ENCODE measurements at regions not wholly inside any gene's neighbourhood (a gene's known extent, or its start where the extent isn't known, plus 50 kb on each side); places are given as distances from the start of the nearest gene placed in this dataset.

GRCh38 chr7:27427416-27427815 lies 184.8 kb downstream of the EVX1 start:
- Histone ChIP-seq H3K4me3 (ENCODE audit: low read length) (no peak overlapping the region), H2AFZ (ENCODE audit: low read depth, low read length) (no peak overlapping the region), H3K9me2 (ENCODE audit: insufficient read depth, low read length) (no peaks in the 10 kb centered on the region), H3K36me3 (ENCODE audit: insufficient read depth, low read length) (no peaks in the 10 kb centered on the region), H3K27ac (ENCODE audit: low read length) (no peak overlapping the region), H3K4me2 (ENCODE audit: low read length) (no peak overlapping the region), H3K9me3 (ENCODE audit: low read length) (no peaks in the 10 kb centered on the region), H3K9ac (ENCODE audit: low read length) (no peak overlapping the region), H3K27me3 (ENCODE audit: insufficient read depth, low read depth, low read length) (no peaks in the 10 kb centered on the region), H3F3A (ENCODE audit: insufficient read depth, low read length, poor library complexity, severe bottlenecking) (no peaks in the 10 kb centered on the region), H4K20me1 (ENCODE audit: insufficient read depth) (no peaks in the 10 kb centered on the region), H3K79me2 (replicated peaks; ENCODE audit: insufficient read depth, low read length) (no peaks in the 10 kb centered on the region)
- TF ChIP-seq EZH2 (IDR thresholded peaks at IDR 0.05; ENCODE audit: borderline replicate concordance, insufficient read depth, low read length, poor library complexity, severe bottlenecking) (no peak), MXI1 (conservative IDR thresholded peaks at IDR 0.05; ENCODE audit: poor library complexity, severe bottlenecking) (no peak), RAD21 (conservative IDR thresholded peaks at IDR 0.05) (no peak), POLR2AphosphoS5 (IDR thresholded peaks at IDR 0.05) (no peak), REST (IDR thresholded peaks at IDR 0.05; ENCODE audit: borderline replicate concordance) (no peak), EP300 (conservative IDR thresholded peaks at IDR 0.05; ENCODE audit: poor library complexity, severe bottlenecking) (no peak), TAF1 (IDR thresholded peaks at IDR 0.05; ENCODE audit: low read depth) (no peak), CTCF (IDR thresholded peaks at IDR 0.05; ENCODE audit: poor library complexity, severe bottlenecking) (no peak), SMC3 (conservative IDR thresholded peaks at IDR 0.05; ENCODE audit: poor library complexity) (no peak)

DNA sequence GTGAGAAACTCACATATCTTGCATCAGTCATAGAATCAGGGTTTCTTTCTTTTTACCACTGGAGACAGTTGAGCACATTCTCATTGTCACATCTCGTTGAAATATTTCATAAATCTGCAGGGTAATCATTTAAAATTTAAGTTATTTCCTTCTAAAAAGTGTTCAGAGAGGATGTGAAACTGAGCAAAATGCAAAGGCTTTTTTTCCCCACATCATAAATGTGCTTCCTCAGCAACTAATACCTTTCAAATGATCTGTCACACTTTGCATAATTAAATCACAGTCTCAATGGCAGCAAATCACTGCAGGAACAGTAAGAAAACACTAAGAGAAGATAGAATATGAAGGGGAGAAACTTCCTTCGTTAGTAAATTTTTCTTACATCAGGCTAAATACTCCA lies 187.5 kb downstream of the EVX1 start:
- no peaks in the 10 kb centered on the region for H4K20me1 ChIP-seq (ENCODE audit: insufficient read depth)
- no peaks in the 10 kb centered on the region for H3K27me3 ChIP-seq (ENCODE audit: insufficient read depth, low read depth, low read length)
- H3K4me3 ChIP-seq (ENCODE audit: low read length), result no peak overlapping the region
- H3F3A ChIP-seq (ENCODE audit: insufficient read depth, low read length, poor library complexity, severe bottlenecking), result no peaks in the 10 kb centered on the region
- no peaks in the 10 kb centered on the region for H3K79me2 ChIP-seq (replicated peaks; ENCODE audit: insufficient read depth, low read length)
- H3K27ac ChIP-seq (ENCODE audit: low read length), result no peak overlapping the region
- H3K36me3 ChIP-seq (ENCODE audit: insufficient read depth, low read length), result no peaks in the 10 kb centered on the region
- H3K9me3 ChIP-seq (ENCODE audit: low read length), result no peaks in the 10 kb centered on the region
- no peaks in the 10 kb centered on the region for H3K9me2 ChIP-seq (ENCODE audit: insufficient read depth, low read length)
- no peak overlapping the region for H3K9ac ChIP-seq (ENCODE audit: low read length)
- TF ChIP-seq EZH2 (IDR thresholded peaks at IDR 0.05; ENCODE audit: borderline replicate concordance, insufficient read depth, low read length, poor library complexity, severe bottlenecking), result no peak
- TF ChIP-seq MXI1 (conservative IDR thresholded peaks at IDR 0.05; ENCODE audit: poor library complexity, severe bottlenecking), result no peak
- no peak for TF ChIP-seq REST (IDR thresholded peaks at IDR 0.05; ENCODE audit: borderline replicate concordance)
- no peak for TF ChIP-seq RAD21 (conservative IDR thresholded peaks at IDR 0.05)
- TF ChIP-seq TAF1 (IDR thresholded peaks at IDR 0.05; ENCODE audit: low read depth), result no peak
- TF ChIP-seq EP300 (conservative IDR thresholded peaks at IDR 0.05; ENCODE audit: poor library complexity, severe bottlenecking), result no peak
- no peak for TF ChIP-seq POLR2AphosphoS5 (IDR thresholded peaks at IDR 0.05)
- no peak for TF ChIP-seq CTCF (IDR thresholded peaks at IDR 0.05; ENCODE audit: poor library complexity, severe bottlenecking)
- TF ChIP-seq SMC3 (conservative IDR thresholded peaks at IDR 0.05; ENCODE audit: poor library complexity), result no peak
- H2AFZ ChIP-seq (ENCODE audit: low read depth, low read length), result no peak overlapping the region
- H3K4me2 ChIP-seq (ENCODE audit: low read length), result no peak overlapping the region
